ENCODE measurements at regions not wholly inside any gene's neighbourhood (a gene's known extent, or its start where the extent isn't known, plus 50 kb on each side); places are given as distances from the start of the nearest gene placed in this dataset.
A peak's percentile ranks its signal among the peaks of the same experiment; 100 is the strongest.
"Not testable (repeated sequence)": the region's sequence is repeated elsewhere in the genome, so short reads cannot be mapped to it uniquely, and the experiment has no call there.

GRCh38 chr7:55309040-55309991 lies 55.8 kb upstream of the LANCL2 start:
- no peak for TF ChIP-seq CTCF (IDR thresholded peaks at IDR 0.05; ENCODE audit: low read depth, low read length)
- H3K4me3 ChIP-seq (replicated peaks in 1 of 2; ENCODE audit: low read depth in 2 of 2, low read length in 2 of 2): no peak overlapping the region
- DNase-seq (ENCODE audit: low read depth in 2 of 2): peak in 1 of 2 donors; percentile 5

- TF ChIP-seq CTCF (IDR thresholded peaks at IDR 0.05; ENCODE audit: low read depth, low read length): no peak
- H3K4me3 ChIP-seq (replicated peaks in 1 of 2; ENCODE audit: low read depth in 2 of 2, low read length in 2 of 2): no peak overlapping the region
- DNase-seq (ENCODE audit: low read depth in 2 of 2): no peak
Measured at GRCh38 chr7:55310287-55311025, 54.7 kb upstream of the LANCL2 start.

- not testable (repeated sequence) for DNase-seq (ENCODE audit: low read depth in 2 of 2); H3K4me3 ChIP-seq (replicated peaks in 1 of 2; ENCODE audit: low read depth in 2 of 2, low read length in 2 of 2)
Measured at GRCh38 chr7:55311892-55312291, 53.2 kb upstream of the LANCL2 start.

GRCh38 chr7:55313671-55314070 lies 51.5 kb upstream of the LANCL2 start:
- DNase-seq (ENCODE audit: low read depth in 2 of 2); H3K4me3 ChIP-seq (replicated peaks in 1 of 2; ENCODE audit: low read depth in 2 of 2, low read length in 2 of 2): not testable (repeated sequence)

GRCh38 chr7:55314967-55315366 lies 50.2 kb upstream of the LANCL2 start:
- DNase-seq (ENCODE audit: low read depth in 2 of 2): no peak
- TF ChIP-seq CTCF (IDR thresholded peaks at IDR 0.05; ENCODE audit: low read depth, low read length): no peak
- no peak overlapping the region for H3K4me3 ChIP-seq (replicated peaks in 1 of 2; ENCODE audit: low read depth in 2 of 2, low read length in 2 of 2)

All from cardiac fibroblast (primary cell).